Stimulated activated effector memory CD8-positive, alpha-beta T cell treated with anti-CD3 and anti-CD28 coated beads, Interleukin-12 subunit alpha, Interleukin-12 subunit beta, amount 100 ng/mL, for 72 hours (primary cell): ENCODE measurements at regions not wholly inside any gene's neighbourhood (a gene's known extent, or its start where the extent isn't known, plus 50 kb on each side); places are given as distances from the start of the nearest gene placed in this dataset.

Source experiments
- ATAC-seq: fragments of 150-1000 bp; cut with Tn5 transposase; 2 replicates; pipeline ENCODE4 v1.10.0; 2021
- DNase-seq, 2 donors: peaks; one replicate each; pipeline ENCODE4 v3.0.0; 2021 to 2022; ENCODE audit warnings: low spot score in 2 of 2
- H3K27ac Mint-ChIP-seq: one replicate; pipeline ENCODE4 v1.8.0; 2022; ENCODE audit warnings: mild to moderate bottlenecking, mixed read lengths
- H3K36me3 Mint-ChIP-seq: one replicate; pipeline ENCODE4 v1.8.0; 2022; ENCODE audit warnings: mild to moderate bottlenecking, mixed read lengths
- H3K4me1 Mint-ChIP-seq: one replicate; pipeline ENCODE4 v1.8.0; 2022; ENCODE audit warnings: mixed read lengths
- H3K4me3 Mint-ChIP-seq: one replicate; pipeline ENCODE4 v1.8.0; 2022; ENCODE audit warnings: mild to moderate bottlenecking, mixed read lengths
- H3K9me3 Mint-ChIP-seq: one replicate; pipeline ENCODE4 v1.8.0; 2022; ENCODE audit warnings: mixed read lengths

- ATAC-seq = no peak
- no peak overlapping the region for H3K4me3 Mint-ChIP-seq
- H3K36me3 Mint-ChIP-seq = peaks cover 10% of the 10 kb centered on the region
- DNase-seq = no peak
- H3K9me3 Mint-ChIP-seq = no peaks in the 10 kb centered on the region
- H3K27ac Mint-ChIP-seq = no peak overlapping the region
- peaks cover 5% of the 10 kb centered on the region for H3K4me1 Mint-ChIP-seq
Observed at GRCh38 chr14:21993070-21993469, 319.5 kb upstream of the OR4E1 start.

GRCh38 chr14:21991130-21991529, 317.5 kb upstream of the OR4E1 start:
- ATAC-seq (no peak), DNase-seq (no peak)
- Mint-ChIP-seq H3K4me1 (peaks cover 5% of the 10 kb centered on the region), H3K9me3 (no peaks in the 10 kb centered on the region), H3K27ac (no peak overlapping the region), H3K36me3 (no peaks in the 10 kb centered on the region), H3K4me3 (peak overlapping the region; percentile 38)

- Mint-ChIP-seq H3K4me1 (peaks cover 5% of the 10 kb centered on the region), H3K27ac (no peak overlapping the region), H3K36me3 (no peaks in the 10 kb centered on the region), H3K9me3 (no peaks in the 10 kb centered on the region), H3K4me3 (peak overlapping the region; percentile 33)
- DNase-seq = no peak
- no peak for ATAC-seq
Observed at GRCh38 chr14:21990116-21990515, 316.5 kb upstream of the OR4E1 start.

- ATAC-seq (no peak), DNase-seq (no peak)
- Mint-ChIP-seq H3K4me3 (no peak overlapping the region), H3K27ac (peak overlapping the region; percentile 72), H3K4me1 (peaks cover 5% of the 10 kb centered on the region), H3K9me3 (no peaks in the 10 kb centered on the region), H3K36me3 (no peaks in the 10 kb centered on the region)
Observed at GRCh38 chr14:21989090-21989489, 315.5 kb upstream of the OR4E1 start.

- H3K4me3 Mint-ChIP-seq = peak overlapping the region; percentile 32
- peaks cover 5% of the 10 kb centered on the region for H3K4me1 Mint-ChIP-seq
- no peaks in the 10 kb centered on the region for H3K9me3 Mint-ChIP-seq
- peak overlapping the region; percentile 72 for H3K27ac Mint-ChIP-seq
- no peaks in the 10 kb centered on the region for H3K36me3 Mint-ChIP-seq
- ATAC-seq (peak; percentile 54), DNase-seq (no peak)
Observed at GRCh38 chr14:21988413-21988812, 314.8 kb upstream of the OR4E1 start.

GRCh38 chr14:21987937-21988336, 314.3 kb upstream of the OR4E1 start:
- H3K4me3 Mint-ChIP-seq = peak overlapping the region; percentile 32
- H3K9me3 Mint-ChIP-seq = no peaks in the 10 kb centered on the region
- H3K27ac Mint-ChIP-seq = peak overlapping the region; percentile 72
- H3K4me1 Mint-ChIP-seq = peaks cover 5% of the 10 kb centered on the region
- DNase-seq = no peak
- ATAC-seq = peak; percentile 76
- no peaks in the 10 kb centered on the region for H3K36me3 Mint-ChIP-seq

GRCh38 chr14:21985081-21985480, 311.5 kb upstream of the OR4E1 start:
- Mint-ChIP-seq H3K27ac (no peak overlapping the region), H3K4me3 (no peak overlapping the region), H3K4me1 (peaks cover 5% of the 10 kb centered on the region), H3K36me3 (no peaks in the 10 kb centered on the region), H3K9me3 (no peaks in the 10 kb centered on the region)
- no peak for DNase-seq
- ATAC-seq = no peak

- Mint-ChIP-seq H3K4me1 (no peaks in the 10 kb centered on the region), H3K36me3 (no peaks in the 10 kb centered on the region), H3K9me3 (no peaks in the 10 kb centered on the region), H3K27ac (no peak overlapping the region), H3K4me3 (peak overlapping the region; percentile 59)
- no peak for DNase-seq
- peak; percentile 11 for ATAC-seq
Observed at GRCh38 chr14:21978999-21979314, 305.3 kb upstream of the OR4E1 start.

- ATAC-seq (peak; percentile 72), DNase-seq (peak; percentile 36 to 72)
- Mint-ChIP-seq H3K4me3 (peak overlapping the region; percentile 59), H3K36me3 (no peaks in the 10 kb centered on the region), H3K27ac (peak overlapping the region; percentile 72), H3K9me3 (no peaks in the 10 kb centered on the region), H3K4me1 (no peaks in the 10 kb centered on the region)
Observed at GRCh38 chr14:21978184-21978998, 304.8 kb upstream of the OR4E1 start.

- Mint-ChIP-seq H3K4me1 (no peaks in the 10 kb centered on the region), H3K36me3 (no peaks in the 10 kb centered on the region), H3K4me3 (peak overlapping the region; percentile 52), H3K27ac (no peak overlapping the region), H3K9me3 (no peaks in the 10 kb centered on the region)
- ATAC-seq = no peak
- DNase-seq = no peak
Observed at GRCh38 chr14:21974741-21975140, 301.1 kb upstream of the OR4E1 start.

GRCh38 chr14:21965042-21965441, 291.4 kb upstream of the OR4E1 start:
- DNase-seq = no peak
- Mint-ChIP-seq H3K4me3 (peak overlapping the region; percentile 47), H3K36me3 (no peaks in the 10 kb centered on the region), H3K9me3 (no peaks in the 10 kb centered on the region), H3K4me1 (peaks cover 12% of the 10 kb centered on the region), H3K27ac (peak overlapping the region; percentile 71)
- peak; percentile 63 for ATAC-seq

GRCh38 chr14:21964180-21964579, 290.6 kb upstream of the OR4E1 start:
- Mint-ChIP-seq H3K36me3 (no peaks in the 10 kb centered on the region), H3K27ac (no peak overlapping the region), H3K4me1 (peaks cover 12% of the 10 kb centered on the region), H3K9me3 (no peaks in the 10 kb centered on the region), H3K4me3 (no peak overlapping the region)
- ATAC-seq (no peak), DNase-seq (no peak)

- no peak for DNase-seq
- Mint-ChIP-seq H3K9me3 (no peaks in the 10 kb centered on the region), H3K4me3 (no peak overlapping the region), H3K4me1 (peaks cover 12% of the 10 kb centered on the region), H3K36me3 (no peaks in the 10 kb centered on the region), H3K27ac (no peak overlapping the region)
- ATAC-seq = no peak
Observed at GRCh38 chr14:21960636-21961035, 287.0 kb upstream of the OR4E1 start.

GRCh38 chr14:21941885-21942284, 268.3 kb upstream of the OR4E1 start:
- peak overlapping the region; percentile 51 for H3K4me3 Mint-ChIP-seq
- no peak for ATAC-seq
- peak overlapping the region; percentile 40 for H3K27ac Mint-ChIP-seq
- H3K9me3 Mint-ChIP-seq = no peaks in the 10 kb centered on the region
- H3K36me3 Mint-ChIP-seq = no peaks in the 10 kb centered on the region
- peaks cover 12% of the 10 kb centered on the region for H3K4me1 Mint-ChIP-seq
- DNase-seq = no peak

- Mint-ChIP-seq H3K36me3 (no peaks in the 10 kb centered on the region), H3K27ac (peak overlapping the region; percentile 40), H3K4me3 (peak overlapping the region; percentile 51), H3K9me3 (no peaks in the 10 kb centered on the region), H3K4me1 (peaks cover 12% of the 10 kb centered on the region)
- ATAC-seq (peak; percentile 51), DNase-seq (no peak)
Observed at GRCh38 chr14:21940887-21941856, 267.6 kb upstream of the OR4E1 start.

- DNase-seq (no peak), ATAC-seq (no peak)
- Mint-ChIP-seq H3K27ac (no peak overlapping the region), H3K4me3 (no peak overlapping the region), H3K36me3 (no peaks in the 10 kb centered on the region), H3K9me3 (no peaks in the 10 kb centered on the region), H3K4me1 (peaks cover 12% of the 10 kb centered on the region)
Observed at GRCh38 chr14:21939836-21940235, 266.2 kb upstream of the OR4E1 start.
